ENCODE measurements at regions not wholly inside any gene's neighbourhood (a gene's known extent, or its start where the extent isn't known, plus 50 kb on each side); places are given as distances from the start of the nearest gene placed in this dataset.
A peak's percentile ranks its signal among the peaks of the same experiment; 100 is the strongest.

GRCh38 chr21:16651956-16652355 is 860.9 kb upstream of the CXADR start:
- no peak for DNase-seq (ENCODE audit: low read depth)
- TF ChIP-seq CTCF (IDR thresholded peaks at IDR 0.05; ENCODE audit: low read length, missing control alignments), result no peak
- no peak overlapping the region for H3K4me3 ChIP-seq (replicated peaks; ENCODE audit: low read depth, low read length)

DNA sequence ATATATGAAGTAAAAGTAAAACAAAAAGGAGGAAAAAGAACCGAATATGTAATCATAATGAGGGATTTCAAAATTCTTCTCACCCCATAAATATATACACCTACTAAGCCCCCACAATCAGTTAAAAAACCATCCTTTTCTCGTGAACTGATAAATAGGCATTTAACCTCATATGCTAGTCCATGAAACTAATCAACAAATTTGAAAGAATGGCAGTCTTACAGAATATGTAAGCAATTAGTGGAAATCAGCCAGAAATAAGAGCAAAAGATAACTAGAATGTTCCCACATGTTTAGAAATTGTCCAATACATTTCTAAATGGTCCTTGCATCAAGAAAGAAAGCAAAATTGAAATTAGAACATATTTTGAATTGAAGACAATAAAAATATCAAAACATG is 849.4 kb upstream of the CXADR start:
- TF ChIP-seq CTCF (IDR thresholded peaks at IDR 0.05; ENCODE audit: low read length, missing control alignments), result no peak
- no peak overlapping the region for H3K4me3 ChIP-seq (replicated peaks; ENCODE audit: low read depth, low read length)
- no peak for DNase-seq (ENCODE audit: low read depth)

DNA sequence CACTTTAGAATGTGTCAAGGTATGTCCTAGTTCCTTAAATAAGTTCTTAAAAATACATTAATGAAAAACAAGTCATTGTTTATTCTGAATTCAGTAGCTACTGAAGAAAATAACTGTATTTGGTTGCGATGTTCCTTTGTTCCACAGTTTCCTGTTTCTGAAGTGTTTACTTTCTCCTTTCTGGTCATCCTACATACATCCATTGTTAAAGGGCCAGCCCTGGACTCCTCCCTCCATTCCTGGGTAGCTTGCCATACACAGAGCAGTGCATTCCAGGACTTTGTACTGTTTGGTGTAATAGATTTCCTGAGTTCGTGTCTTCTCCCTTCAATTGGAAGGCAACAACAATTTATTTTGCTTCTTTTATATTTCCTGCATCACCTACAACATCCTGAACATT is 845.4 kb upstream of the CXADR start:
- no peak for TF ChIP-seq CTCF (IDR thresholded peaks at IDR 0.05; ENCODE audit: low read length, missing control alignments)
- no peak overlapping the region for H3K4me3 ChIP-seq (replicated peaks; ENCODE audit: low read depth, low read length)
- peak; percentile 56 for DNase-seq (ENCODE audit: low read depth)

- no peak overlapping the region for H3K4me3 ChIP-seq (replicated peaks; ENCODE audit: low read depth, low read length)
- DNase-seq (ENCODE audit: low read depth), result no peak
- TF ChIP-seq CTCF (IDR thresholded peaks at IDR 0.05; ENCODE audit: low read length, missing control alignments), result no peak
These were observed 837.9 kb upstream of the CXADR start for GRCh38 chr21:16674949-16675348.

GRCh38 chr21:16676391-16676790 is 836.5 kb upstream of the CXADR start:
- peak; percentile 3 for DNase-seq (ENCODE audit: low read depth)
- no peak for TF ChIP-seq CTCF (IDR thresholded peaks at IDR 0.05; ENCODE audit: low read length, missing control alignments)
- no peak overlapping the region for H3K4me3 ChIP-seq (replicated peaks; ENCODE audit: low read depth, low read length)

DNA sequence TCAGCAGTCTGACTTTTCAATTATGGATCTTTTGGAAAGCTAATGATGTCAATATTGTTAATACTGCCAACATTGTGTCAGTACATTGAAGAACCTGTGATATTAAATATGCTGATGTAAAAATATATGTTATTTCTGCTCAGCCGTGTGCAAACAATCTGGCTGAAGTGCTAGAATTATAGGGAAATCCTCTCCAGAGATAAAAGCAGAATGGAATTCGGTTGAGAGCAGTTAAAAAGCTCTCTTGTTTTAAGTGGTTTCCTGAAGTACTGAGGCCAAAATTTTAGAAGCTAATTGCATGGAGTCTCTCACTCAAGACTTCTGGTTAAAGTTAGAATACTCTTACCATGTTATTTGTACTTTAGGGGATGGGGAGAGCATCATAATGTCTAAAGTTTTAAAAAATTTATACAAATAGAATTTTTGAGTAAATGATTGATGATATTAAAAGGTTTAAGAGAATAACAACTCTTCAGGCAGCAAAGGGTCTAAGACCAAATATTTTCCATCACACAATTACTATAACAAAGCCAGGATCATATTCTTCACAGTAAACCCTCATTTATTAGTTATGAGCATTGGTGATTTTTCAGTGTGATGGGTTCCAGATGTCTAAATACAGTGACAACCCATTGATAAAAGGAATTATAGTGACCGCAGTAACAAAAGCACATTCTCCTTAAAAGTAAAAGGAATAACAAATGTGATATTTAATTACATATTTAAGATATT is 834.2 kb upstream of the CXADR start:
- DNase-seq (ENCODE audit: low read depth), result no peak
- no peak for TF ChIP-seq CTCF (IDR thresholded peaks at IDR 0.05; ENCODE audit: low read length, missing control alignments)
- H3K4me3 ChIP-seq (replicated peaks; ENCODE audit: low read depth, low read length), result no peak overlapping the region

DNA sequence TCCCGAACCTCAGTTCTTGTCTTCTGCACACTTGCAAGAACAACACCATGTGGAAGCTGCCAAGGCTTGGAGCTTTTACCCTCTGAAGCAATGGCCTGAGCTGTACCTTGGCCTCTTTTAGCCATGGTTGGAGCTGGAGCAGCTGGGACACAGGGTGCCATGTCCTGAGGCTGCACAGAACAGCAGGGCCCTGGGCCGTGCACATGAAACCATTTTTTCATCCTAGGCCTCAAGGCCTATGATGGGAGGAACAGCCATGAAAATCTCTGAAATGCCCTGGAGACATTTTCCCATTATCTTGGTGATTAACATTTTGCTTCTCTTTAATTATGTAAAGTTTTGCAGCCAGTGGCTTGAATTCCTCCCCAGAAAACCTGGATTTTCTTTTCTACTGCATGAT is 817.8 kb upstream of the CXADR start:
- no peak for DNase-seq (ENCODE audit: low read depth)
- no peak overlapping the region for H3K4me3 ChIP-seq (replicated peaks; ENCODE audit: low read depth, low read length)
- TF ChIP-seq CTCF (IDR thresholded peaks at IDR 0.05; ENCODE audit: low read length, missing control alignments), result no peak

Measured in fibroblast of pulmonary artery (primary cell).